ENCODE measurements at regions not wholly inside any gene's neighbourhood (a gene's known extent, or its start where the extent isn't known, plus 50 kb on each side); places are given as distances from the start of the nearest gene placed in this dataset.
A peak's percentile ranks its signal among the peaks of the same experiment; 100 is the strongest.

GRCh38 chr2:176619504-176619903 is 350.3 kb downstream of the MTX2 start:
- no peak for DNase-seq

- DNase-seq, result no peak
Measured at GRCh38 chr2:176621350-176621749, 352.1 kb downstream of the MTX2 start.

- DNase-seq, result no peak
Measured at GRCh38 chr2:176622792-176623191, 353.6 kb downstream of the MTX2 start.

- DNase-seq, result no peak
Measured at GRCh38 chr2:176626796-176627195, 357.6 kb downstream of the MTX2 start.

- no peak for DNase-seq
Measured at GRCh38 chr2:176628438-176628837, 359.2 kb downstream of the MTX2 start.

GRCh38 chr2:176633754-176634153 is 364.5 kb downstream of the MTX2 start:
- no peak for DNase-seq

- DNase-seq, result no peak
Measured at GRCh38 chr2:176636401-176636800, 367.2 kb downstream of the MTX2 start.

DNA sequence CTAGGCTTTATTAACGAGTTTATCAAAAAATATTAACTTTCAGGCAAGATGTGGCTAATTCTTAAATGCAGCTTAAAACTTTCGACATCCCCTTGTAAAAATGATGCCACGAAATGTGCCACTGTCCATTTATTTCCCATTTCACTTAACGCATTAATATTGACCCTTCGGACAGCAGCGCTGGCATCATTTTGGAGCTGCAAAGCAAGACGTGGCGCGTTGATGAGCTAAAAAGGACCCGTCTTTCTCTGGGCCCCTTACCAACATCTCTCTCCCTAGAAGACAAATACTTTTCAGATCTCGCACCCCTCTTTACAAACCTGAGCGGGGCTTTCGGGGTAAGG is 367.9 kb downstream of the MTX2 start:
- no peak for DNase-seq

- DNase-seq, result peak in 1 of 2 donors; percentile 23
Measured at GRCh38 chr2:176637486-176638166, 368.4 kb downstream of the MTX2 start.

DNA sequence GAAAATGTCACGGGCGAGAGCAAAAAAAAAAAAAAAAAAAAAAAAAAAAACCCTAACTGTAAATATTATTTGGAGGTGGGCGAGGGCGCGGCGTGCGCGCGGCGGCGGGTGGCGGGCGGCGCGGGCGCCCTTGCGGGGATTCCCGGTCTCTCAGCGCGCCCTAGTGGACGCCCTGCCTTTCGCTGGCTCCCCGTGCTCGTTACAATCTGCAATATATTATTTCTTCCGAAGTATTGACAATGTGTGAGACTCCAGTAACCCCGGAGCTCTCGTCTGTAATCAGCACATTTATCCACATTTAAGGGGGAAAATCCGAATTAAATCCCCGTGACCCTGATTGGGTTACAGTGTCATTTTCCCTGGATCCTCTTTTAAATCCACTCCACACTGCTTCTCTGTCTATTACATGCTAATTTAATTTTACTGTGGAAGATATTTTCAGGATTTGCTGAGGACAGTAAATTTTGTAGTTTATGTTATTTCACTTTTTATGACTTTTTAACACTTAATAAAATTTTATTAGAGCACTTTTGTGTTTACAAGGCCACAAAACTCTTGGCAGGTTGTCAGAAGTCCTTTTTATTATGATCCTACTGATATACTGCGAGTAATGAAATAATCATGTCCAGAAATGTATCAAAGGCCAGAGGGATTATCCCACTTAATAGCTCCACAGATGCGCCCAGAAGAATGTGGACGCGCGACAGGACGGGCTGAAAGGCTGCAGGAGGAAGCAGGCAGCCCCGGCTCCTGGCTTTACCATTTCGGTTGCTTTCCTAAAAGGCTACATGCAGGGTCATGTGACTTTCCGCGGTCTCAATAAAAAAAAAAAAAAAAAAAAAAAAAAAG is 369.1 kb downstream of the MTX2 start:
- DNase-seq, result peak; percentile 35 to 56

DNA sequence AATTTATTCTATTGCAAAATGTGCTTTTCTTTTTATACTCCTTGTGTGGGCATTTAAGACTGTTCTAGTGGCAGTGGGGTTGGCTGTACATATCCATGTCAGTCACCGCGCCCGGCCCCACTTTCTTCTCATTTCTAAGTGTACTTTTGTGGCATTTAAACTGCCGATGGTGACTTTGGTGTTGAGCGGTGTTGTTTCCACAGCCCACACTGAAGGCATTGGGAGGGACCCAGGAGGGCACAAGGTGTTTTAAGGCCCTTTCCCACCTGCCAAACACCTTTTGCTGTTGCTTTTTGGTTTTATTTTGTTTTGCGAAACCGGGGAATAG is 369.7 kb downstream of the MTX2 start:
- DNase-seq, result no peak

DNA sequence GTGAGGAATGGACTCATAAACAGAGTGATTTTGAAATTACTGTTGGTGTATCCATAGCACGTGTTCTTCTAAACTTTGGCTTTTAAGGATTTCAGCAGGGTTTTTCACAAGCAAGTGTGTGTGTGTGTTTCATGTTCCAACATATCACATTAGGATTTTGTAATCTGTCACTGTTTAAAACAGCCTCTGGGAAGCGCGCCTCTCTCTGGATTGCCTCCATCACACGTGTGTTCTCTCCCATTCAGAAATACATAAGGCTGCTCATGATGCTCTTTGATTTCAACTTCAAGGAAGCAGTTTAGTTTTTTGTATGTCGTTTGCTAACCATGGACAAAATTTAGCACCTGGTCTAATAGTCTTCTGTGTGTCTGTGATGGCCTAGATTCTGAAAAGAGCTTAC is 370.4 kb downstream of the MTX2 start:
- no peak for DNase-seq

DNA sequence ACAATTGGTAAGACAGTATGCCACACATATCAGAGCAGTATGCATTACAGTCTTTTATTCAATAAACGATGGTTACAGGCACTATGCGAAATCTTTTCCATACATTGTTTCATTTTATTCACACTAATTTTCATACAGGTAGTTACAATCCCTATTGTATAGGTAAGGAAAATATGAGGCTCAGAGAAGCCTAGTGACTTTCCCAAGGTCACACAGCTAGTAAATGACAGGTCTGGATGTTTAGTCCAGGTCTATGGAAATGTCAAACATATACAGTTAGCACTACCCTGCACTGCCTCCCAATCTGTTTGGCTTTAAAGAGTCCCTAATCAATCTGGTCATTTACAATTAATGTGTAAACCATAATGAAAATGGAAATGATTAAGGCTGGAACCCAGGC is 372.2 kb downstream of the MTX2 start:
- DNase-seq, result no peak

DNA sequence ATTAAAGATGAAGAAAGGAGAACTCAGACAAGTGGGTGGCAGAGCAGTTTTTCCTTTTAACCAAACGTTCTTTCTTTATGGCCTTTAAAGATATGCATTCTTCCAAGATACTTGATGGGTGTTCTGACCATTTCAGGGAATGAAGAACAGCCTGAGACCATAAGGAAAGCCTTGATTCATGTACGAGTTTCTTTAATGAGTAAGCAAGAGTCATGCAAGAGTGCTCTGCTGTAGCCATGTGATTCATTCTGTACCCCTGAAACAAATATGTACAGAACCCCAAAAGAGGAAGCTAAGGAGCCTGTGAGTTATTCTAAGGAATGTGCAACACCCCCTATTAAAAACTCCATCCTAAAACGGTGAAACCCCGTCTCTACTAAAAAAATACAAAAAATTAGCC is 372.8 kb downstream of the MTX2 start:
- DNase-seq, result no peak

- DNase-seq, result no peak
Measured at GRCh38 chr2:176643646-176644045, 374.4 kb downstream of the MTX2 start.

DNA sequence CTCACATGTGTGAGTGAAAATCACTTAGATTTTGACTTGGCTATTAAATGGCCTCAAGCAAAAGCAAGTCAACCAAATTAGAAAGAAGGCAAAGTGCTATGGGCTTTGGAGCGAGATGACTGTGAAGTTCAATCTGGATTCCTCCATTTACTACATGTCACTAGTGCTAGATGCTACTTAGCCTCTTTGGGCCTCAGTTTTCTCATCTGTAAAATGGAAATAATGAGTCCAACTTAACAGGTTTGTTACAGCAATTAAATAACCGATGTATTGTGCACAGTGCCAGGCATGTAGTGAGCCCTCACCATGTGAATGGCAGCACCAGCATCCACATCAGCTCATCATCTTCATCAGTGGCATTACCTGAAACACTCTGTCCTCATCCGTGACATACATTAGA is 376.3 kb downstream of the MTX2 start:
- DNase-seq, result no peak

GRCh38 chr2:176646033-176646615 is 376.9 kb downstream of the MTX2 start:
- no peak for DNase-seq

DNA sequence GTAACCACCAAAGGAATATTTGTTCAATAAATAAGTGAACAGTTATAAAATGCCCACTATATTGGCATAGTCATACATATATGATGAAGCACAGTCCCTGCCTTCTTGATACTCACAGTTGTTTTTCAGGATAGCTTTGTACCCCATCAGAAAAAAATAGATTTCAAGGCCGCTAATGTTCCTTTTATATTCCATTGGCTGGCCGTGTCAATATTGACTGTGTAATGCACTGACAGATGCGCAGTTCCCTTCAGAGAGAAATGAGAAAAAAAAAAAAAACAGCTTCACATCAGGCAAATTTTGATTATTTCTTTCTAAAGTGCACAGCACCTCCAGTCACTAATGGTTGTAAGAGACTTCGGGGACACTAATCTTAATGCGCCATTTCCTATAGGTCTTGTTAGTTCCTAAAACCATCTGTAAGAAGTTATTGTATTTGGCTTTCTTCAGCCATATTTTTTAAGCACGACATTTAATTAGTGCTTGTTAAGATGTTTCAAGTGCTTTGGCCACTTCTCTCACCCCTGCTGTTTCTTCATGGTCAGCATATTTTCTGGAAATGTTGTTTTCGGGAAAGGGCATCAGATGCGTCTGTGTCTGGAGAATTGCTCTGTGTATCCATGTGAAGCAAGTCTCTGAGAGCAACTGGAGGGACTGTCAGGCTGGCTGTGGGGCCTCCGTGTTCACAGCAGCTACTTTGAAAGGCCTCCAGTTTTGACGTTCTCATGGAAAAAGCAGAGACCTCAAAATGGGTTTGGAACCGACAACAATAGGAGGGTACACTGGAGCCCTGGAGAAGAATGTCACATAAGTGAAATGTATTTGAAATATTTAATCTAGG is 378.3 kb downstream of the MTX2 start:
- DNase-seq, result no peak

DNA sequence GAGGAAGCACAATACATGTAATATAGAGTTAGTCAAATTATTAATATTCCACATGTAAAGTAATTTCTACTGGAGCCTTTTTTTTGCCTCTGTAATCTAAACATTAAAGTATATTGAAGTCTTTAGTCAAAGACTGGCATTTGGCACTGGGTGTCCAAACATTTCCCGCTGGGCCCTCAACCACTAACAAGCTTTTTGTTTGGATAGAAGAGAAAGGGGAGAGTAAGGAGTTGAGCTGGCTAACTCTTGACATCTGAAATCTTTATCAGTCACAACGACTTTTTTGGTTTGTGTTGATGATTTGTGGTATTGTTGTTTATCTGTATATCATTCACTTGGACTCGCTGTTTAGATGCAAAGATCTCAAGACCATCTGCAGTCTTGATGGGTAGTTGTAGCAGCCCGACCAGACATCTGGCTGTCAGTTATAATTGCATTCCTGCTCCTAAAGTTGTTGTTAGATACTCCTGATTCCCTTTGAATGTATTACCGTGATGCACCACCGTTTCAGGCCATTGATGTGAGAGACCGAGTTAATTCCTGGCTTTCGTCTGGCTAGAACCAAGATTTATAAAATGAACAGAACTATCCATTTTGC is 379.6 kb downstream of the MTX2 start:
- no peak for DNase-seq

DNA sequence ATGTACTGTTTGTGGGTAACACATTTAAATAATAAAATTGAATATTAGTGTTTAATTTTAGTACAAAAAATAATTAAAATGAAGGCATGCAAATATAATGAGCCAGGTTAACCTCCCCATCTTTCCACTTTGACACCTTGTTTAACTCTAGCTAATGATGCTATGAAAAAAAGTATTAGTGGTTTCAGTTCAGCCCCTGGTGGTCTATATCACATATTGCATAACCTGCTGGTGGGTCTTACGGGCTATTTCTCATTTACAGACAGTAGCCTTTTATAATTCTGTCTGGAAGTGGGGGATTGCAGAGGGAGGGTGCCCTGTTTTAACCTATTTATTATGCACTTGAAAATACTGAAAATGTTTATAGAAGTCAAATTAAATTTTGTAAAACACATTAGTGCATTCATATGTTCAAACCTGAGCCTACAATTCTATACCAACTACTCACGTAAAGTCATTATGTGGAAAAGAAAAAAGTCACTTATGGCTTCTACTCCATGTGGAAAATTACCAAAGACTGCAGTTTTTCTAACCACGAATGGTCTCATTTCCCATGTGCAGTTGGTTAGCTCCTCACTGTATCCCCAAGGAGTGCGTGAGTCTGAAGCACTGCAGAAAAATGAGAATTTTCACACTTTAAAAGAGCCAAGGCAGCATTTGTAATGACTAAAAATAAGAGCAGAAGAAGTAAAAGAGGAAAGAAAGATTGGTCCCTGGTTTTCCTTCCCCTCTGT is 381.0 kb downstream of the MTX2 start:
- no peak for DNase-seq

DNA sequence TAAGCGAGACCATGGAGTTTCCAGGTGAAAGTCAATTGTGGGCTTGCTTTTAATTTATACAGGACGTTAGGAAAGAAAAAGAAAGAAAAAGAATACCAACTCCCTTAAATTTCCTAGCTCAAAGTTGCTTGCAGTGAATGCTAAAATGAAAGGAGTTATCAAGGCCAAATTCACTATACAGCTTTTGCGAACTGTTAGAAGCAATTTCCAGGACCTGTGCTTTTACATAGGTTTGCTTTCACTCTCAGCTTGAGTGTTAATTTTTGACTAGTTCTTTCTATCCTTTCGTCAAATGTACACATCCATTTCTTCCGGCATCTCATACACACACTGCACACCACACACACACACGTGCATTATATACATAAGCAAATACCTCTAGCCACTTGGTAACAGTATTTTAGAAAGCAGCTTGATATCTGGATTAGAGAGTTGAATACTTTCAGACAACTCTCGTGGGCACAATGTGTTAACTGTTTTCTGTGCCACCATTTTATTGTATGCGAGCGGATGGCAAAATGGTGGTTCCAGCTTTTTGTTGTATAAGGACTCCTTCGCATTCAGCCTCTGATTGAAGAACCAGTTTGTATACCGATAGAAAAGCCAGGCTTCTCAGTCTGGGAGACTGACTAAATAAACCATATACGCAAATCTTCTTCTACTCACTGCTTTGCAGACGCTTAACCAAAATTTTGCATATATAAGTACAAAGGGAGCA is 381.8 kb downstream of the MTX2 start:
- DNase-seq, result no peak

Data from activated CD4-positive, alpha-beta T cell treated with anti-CD3 and anti-CD28 coated beads for 4 hours (primary cell).